NCI-H1417 (cell line): ENCODE measurements at regions not wholly inside any gene's neighbourhood (a gene's known extent, or its start where the extent isn't known, plus 50 kb on each side); places are given as distances from the start of the nearest gene placed in this dataset.
A peak's percentile ranks its signal among the peaks of the same experiment; 100 is the strongest.

Experiments
- DNase-seq, 3 experiments: peaks; one replicate each; lab custom pipeline; 2025; lab: John Stamatoyannopoulos, UW

DNA sequence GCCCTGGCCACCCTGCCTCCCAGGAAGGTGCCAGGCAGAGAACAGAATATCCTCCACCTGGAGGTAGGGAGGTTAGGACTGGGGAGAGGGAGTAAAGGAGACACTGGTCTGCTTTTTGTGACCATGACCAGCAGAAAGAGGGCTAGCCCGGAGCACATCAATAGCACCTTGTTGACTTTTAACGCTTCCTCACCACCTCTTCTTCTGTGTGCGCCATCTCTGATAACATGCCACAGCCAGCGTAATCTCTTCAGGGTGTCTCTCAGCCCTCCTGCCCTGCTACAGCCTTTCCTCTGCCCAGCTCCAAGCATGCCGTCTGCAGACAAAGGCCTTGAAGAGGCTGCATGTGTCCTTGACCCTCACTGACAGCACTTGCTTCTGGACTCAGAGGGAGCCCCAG, 50.9 kb upstream of the GJA5 start:
- no peak for DNase-seq

DNA sequence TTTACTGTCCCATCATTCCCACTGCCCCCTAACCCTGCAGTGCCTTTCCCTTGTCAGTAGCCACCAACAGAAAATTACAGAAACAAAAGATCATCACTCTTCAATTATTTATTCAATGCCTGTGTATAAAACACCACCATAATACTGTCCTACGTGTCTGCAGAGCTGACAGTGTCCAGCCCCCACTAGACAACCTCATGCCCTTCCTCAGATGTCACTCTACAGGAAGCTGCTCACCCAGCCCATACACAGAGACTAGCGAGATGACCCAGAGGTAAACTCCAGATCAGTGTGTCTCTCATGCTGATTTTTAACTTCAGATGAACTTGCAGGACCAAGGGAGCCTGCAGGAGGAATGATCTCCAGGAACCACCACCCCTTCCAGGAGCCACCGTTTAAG, 51.3 kb upstream of the GJA5 start:
- no peak for DNase-seq

DNA sequence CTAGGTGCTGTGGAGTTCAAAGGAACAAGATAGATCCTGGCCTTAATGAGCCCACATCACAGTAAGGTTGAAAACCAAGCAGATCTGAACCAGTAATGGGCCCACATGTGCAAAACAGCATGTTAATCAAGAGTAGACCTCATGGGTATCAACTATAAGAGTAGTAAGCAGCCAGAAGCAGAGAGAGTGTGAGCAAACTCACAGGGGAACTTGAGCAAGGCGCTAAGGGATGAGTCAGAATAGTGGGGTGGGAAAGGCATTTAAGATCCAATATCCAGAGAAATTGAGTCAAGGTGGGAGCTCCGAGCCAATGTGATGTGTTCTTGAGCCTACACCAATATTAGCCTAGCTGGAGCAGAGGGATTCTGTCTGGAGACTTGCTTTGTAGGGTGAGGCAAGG, 52.4 kb upstream of the GJA5 start:
- no peak for DNase-seq

DNA sequence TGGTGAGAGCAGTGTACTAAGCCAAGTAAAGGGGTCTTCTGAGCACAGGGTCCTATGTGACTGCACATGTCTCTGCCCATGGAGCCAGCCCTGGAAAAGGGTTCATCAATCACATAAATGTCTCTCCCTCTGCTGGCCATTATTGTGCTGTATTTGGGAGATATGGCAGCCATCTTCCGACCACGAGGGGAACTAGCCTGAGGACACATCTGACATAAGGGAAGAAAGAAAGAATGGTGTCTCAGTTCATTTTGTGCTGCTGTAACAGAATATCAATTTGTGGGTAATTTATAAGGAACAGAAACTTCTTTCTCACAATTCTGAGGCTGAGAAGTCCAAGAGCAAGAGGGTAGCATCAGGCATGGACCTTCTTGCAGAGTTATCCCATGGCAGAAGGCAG, 55.1 kb upstream of the GJA5 start:
- DNase-seq, result no peak

DNA sequence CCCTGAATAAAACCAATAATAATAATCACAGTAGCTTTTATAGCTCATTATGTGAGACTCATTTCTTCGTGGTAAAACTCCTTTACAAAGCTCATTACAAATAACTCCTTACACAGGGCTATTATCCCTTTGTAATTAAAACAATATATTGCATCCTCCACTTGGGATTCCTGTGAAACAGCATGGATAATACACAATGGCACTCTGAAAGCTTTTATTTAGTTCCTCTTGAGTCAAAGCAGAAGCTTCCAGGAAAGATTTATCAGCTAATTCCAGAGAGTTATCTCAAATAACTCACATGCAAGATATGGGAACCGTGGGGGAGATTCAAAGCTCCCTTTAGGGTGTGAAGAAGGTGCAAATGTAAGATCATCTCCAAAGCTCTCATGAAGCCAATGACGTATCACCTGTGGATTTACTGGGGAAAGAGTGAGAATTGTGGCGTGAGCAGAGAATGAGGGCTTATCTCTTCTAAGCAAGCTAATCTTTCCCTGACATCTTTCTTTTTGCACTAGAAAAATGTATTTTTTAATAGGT, 60.4 kb upstream of the GJA5 start:
- DNase-seq, result no peak

DNA sequence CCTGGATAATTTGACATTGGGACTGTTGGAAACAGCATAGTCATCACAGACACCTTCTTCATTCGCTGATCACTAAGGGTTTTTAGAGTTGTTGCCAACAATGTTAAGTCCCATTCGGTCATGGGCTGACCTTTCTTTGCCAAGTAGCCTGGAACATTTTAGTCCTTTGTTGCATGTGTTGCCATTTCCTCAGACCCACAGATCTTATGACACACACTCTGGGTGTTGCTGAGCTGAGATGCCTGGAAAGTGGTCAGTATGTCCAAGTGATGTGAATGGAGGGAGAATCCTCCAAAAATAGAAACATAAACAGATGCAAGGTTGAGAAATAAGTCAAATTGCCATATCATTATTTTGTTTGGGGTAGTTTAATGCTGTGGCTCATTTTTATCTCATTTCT, 61.5 kb upstream of the GJA5 start:
- no peak for DNase-seq

DNA sequence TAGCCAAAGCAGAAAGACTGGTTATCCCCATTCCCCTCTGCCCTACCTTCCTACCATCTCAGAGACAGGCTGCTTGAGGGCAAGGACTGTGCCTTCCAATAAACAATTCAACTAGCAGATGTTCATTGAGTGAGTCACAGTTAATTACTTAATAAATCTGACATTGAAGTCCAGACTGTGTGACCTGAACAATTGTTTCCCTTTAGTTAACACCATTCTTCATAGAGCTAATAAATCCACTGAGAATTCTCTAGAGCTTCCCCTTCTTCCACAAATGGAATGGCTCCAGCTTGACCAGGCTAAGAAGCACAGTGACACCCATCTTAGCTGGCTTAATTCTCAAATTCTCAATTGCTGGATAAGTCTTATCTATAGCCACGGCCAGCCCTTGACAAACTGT, 61.9 kb upstream of the GJA5 start:
- DNase-seq, result no peak

DNA sequence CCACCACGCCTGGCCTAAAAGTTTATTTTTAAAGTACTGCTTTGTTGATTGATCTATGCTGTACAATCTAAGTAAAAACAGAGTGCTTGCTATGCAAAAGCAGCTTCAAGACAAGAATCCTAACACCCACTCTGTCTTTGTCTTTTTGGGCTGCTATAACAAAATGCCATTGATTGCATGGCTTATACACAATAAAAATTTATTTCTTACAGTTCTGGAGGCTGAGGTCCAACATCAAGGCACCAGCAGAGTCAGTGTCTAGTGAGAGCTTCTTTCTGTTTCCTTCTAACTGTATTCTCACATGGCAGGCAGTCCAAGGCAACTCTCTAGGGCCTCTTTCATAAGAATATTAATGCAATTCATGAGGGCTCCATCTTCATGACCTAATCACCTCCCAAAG, 63.6 kb upstream of the GJA5 start:
- no peak for DNase-seq

DNA sequence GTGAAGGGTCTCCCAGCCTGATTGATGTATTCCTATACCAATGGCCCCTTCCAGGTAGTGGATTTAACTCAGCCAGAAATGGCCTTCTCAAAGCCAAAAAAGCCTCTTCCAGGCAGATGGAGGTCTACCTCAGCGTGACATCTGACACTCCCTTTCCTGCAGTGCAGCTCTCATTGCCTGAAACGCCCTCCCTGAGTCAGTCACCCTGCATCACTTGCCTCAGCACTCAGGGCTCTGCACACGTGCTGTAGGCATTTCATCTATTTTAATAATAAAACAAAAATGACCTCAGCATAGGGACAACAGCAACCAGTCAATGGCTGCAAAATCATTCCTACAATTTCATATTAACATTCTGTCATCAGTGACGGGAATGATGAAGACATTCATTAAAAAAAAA, 64.4 kb upstream of the GJA5 start:
- no peak for DNase-seq

DNA sequence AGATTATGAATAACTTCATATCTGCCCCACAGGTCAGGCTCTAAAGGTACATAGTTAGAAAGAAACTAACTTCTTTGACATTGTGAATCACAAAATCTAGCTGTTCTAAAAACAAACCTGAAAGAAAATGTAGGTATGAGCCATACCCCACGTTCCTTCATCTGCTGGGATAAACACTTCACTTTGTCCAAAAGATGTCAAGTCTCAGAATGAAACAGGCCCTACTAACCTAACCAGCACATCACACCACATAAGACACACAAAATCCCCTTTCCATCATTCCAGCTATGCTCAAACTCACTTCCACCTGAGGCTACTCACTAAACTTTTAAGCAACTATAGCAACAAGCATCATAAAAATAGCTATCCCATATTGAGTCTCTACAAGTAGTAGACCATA, 65.2 kb upstream of the GJA5 start:
- DNase-seq, result no peak

DNA sequence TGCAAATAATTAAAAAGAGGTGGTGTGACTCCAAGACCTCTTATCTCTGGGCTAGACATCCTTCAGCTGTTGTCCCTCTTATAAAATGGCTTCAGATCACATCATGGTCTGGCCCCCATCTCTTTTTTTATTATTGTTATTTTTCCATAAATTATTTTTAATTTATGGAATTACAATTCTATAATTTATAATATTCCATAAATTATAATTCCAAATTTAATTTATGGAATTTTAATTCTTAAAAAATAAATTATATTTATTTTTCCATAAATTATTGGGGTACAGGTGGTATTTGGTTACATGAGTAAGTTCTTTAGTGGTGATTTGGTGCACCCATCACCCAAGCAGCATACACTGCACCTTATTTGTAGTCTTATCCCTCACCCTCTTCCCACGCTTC, 65.9 kb upstream of the GJA5 start:
- no peak for DNase-seq

DNA sequence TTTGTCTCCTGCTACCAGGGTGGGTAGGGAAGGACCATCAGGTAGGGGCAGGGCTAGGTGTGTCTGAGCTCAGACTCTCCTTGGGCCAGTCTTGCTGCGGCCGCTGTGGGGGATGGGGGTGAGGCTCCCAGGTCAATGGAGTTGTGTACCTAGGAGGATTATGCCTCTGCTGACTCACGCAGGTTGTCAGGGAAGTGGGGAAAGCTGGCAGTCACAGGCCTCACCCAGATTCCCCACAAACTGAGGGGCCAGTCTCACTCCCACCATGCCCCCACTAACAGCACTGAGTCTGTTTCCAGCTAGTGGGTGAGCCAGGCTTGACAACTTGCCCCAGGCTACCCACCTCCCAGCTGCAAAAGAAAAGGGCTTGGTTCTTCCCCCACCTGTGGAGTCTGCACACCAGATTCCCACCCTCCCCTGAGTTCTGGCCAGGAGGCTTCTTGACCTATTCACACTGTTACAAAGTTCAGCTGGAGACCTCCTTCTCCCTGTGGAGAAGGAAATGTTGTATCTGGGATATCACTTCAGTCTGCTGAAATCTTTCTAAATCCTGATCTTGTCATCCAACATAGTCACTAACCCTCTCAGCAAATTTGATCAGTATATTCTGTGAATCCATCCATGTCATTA, 69.2 kb upstream of the GJA8 start:
- no peak for DNase-seq

DNA sequence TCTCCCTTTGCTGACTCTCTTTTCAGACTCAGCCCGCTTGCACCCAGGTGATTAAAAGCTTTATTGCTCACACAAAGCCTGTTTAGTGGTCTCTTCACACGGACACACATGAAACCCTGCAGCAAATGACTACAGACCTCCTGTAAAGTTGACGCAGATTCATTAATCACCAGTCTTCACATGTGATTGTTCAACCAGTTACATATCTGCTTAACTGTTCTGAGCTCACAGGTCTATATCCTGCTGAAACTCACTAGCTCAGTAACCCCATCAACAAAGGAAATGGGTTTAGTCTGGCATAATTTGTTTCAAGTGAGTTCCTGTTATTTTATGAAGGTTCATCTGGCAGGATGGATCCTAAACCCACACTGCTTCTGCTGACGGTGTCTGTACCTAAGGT, 68.4 kb upstream of the GJA8 start:
- DNase-seq, result no peak

DNA sequence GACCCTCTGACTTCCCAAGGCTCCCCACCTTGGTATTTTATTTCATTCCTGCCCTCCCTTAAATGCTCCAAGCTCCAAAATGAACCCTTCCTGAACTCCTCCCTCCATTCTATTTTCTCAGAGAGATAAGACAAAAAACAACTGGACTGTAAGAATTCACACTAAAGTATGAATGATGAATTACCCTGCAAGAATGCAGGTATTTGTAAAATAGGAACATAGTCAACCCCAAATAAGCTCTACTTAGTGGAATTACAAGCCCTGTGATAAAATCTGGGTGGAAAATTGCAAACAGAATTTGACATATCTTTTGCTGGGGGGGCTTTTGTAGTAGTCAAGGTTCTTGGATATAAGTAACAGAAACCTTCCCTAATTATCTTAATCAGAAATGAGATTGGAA, 67.8 kb upstream of the GJA8 start:
- DNase-seq, result no peak

DNA sequence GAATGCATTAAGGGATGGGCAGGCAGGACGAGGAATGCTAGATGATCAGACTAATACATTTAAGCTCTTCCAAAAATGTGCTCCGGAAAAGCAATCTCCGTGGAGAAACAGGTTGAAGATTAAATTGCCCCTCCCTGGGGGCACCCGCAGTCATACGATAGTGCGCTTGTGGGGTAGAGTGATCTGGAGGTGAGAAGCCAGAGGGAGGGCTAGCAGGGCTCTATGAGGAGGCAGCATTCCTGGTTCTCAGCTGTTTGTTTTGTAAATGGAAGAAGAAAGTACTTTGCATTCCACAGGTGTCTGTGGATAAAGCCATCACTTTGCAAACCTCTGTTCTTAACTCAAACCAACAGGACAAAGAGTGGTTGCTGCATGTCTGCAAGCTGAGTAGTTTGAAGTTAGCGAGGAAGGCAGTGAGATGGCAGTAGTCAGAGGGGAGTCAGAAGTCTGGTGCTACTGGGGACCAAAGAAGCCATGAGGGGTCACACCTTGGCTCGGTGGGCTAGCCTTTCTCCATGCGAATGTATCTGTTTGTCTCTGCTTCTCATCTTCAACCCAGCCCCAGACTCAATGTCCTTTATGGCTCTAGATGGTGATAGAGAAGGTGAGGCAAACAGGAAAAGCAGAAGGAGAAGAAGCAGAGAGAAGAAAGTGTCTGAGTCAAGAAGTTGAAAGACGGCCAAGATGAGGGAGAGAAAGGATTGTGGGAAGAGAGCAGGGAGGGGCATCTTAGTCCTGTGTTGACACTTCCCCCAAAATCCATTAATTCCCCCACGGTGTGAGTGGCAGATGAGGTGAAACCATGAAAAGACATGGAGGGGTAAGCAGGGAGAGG, 65.2 kb upstream of the GJA8 start:
- DNase-seq, result no peak

DNA sequence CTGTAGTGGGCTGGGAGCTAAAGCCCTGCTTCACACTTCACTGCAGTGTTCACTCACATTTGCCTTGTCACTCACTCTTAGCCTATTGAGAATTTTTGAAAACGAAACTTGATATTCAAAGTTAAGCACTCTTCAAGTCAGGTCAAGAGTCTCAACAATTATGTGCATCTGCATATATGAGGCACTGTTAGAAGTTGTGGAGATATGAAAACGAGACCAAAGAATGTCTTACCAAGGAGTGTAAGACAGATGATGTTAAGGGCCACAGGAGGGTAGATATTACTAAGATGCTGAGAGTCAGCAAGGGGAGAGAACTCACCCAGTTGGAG, 64.7 kb upstream of the GJA8 start:
- DNase-seq, result peak in 1 of 3 experiments; percentile 92

DNA sequence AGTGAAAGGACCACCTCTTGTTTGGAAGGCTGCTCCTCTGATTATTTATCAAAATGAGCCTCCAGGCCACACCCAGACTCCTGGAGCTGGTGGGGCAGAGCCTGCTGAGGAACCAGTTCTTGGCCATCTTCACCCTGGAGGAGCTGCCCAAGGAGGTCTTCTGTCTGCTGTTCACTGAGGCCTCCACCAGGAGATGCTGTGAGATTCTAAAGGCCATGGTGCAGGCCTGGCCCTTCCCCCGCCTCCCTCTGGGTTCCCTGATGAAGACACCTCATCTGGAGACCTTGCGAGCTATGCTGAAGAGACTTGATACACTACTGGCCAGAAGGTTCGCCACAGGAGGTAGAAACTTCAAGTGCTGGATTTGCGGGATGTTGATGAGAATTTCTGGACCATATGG, 61.7 kb upstream of the GJA8 start:
- no peak for DNase-seq

DNA sequence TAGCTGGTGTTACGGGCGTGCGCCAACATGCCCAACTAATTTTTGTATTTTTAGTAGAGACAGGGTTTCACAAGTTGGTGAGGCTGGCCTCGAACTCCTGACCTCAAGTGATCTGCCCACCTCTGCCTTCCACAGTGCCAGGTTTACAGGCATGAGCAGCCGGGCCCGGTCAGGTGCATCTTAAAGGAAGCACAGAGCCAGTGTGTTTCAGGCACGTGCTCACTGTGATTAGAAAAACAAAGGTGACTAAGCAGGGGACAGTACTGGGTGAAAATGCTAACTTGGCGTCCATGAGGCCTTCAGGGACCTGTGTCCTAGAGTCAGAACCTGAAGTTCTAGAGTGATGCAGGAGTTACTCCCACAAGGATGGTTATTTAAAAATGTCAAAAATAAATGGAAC, 60.0 kb upstream of the GJA8 start:
- DNase-seq, result no peak

DNA sequence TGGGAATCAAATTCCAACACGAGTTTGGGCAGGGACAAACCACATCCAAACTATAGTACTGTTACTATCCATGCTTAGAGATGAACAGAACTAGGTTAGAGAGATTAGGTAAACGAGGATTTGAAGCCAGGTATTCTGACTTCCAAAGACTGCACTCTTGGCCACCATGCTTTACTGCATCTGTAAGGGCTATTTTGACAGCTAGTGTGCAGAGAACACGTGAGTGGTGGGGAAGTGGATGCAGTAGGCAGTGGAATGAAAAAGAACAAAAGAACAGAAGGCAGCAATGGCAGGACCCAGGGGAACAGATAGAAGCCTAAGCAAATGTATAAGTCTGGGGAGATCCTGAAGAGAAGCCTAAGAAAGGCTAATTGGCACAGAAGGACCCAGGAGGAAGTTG, 59.1 kb upstream of the GJA8 start:
- DNase-seq, result peak in 1 of 3 experiments; percentile 81

DNA sequence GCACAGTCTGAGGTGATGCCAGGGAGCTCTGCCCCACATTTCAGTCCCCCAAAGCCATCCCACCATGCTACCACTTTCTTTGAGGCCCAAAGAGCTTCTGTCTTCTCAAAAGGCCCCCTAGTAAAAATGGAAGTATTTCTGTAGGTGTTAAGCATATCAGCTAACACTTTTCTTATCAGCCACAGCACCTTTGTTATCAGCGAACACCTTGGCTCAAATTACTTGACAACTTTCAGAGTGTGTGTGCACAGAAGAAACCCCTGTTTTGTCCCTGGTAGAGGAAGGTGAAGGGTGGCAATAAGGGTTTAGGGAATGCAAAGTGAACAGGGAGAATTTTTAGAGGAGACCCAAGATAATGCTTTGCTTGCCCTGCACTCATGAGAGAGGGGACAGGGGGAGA, 54.8 kb upstream of the GJA8 start:
- DNase-seq, result no peak

DNA sequence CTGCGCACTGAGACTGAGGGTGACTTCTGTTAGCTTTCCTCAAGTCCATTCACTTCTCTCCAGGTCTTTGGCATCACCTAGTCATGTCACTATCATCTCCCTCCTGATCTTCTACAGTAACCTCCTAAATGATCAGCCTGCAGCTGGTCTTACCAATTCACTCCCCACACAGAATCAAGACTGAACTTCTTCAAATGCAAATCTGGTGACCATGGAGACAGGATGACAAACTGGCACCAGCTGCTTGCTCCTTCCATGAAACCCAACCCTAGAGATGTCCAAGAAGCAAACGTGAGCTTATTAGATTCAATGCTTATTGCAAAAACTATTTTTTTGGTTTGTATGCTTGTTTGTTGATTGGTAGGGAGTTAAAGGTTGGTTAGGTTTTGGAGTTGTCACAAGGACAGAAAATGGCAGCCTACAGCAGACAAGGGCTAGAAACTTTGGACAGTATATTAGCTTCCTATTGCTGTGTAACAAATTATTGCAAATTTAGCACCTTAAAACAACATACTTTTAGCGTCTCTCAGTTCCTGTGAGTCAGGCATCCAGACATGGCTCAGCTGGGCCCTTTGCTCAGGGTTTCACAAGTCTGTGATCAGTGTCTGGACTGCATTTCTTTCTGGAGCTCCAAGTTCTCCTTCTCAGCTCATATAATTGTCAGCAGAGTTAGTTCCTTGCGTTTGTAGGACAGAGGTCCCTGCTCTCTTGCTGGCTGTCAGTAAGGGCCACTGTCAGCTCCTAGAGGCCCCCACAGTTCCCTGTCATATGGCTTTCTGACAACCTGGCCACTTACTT, 53.3 kb upstream of the GJA8 start:
- DNase-seq, result peak in 2 of 3 experiments; percentile 45 to 52

DNA sequence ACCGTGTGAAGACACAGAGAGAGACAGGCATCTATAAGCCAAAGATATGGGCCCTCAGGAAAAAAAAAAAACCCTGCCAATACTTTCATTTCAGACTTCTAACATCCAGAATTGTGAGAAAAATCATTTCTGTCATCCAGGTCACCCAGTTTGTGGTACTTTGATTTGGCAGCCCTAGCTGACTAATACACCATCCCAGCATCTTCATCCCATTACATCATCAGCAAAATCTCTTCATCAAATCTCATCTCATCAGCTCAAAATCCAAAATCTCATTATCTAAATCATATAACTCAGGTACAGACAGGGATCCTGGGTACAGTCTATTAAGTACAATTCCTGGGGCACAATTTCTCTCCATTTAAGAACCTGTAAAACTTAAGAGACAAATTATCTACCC, 51.9 kb upstream of the GJA8 start:
- DNase-seq, result no peak

DNA sequence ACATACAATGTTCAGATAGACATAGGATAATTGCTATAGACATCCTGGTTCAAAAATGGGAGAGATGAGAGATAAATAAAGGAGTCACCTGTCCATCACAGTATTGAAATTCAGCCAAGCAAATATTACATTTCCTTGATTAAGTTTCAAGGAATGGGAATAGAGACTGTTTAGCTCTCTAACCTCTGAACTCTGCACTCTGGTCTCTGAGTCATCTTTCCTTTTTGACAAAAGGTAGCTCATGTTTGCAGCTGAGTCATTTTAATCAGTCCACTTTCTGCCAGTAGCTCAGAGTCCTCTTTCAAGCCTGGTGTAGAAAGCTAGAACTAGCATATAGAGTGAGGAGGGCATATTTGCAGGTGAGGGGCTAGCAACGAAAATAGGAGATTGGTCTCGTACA, 51.4 kb upstream of the GJA8 start:
- DNase-seq, result no peak
